ENCODE measurements at regions not wholly inside any gene's neighbourhood (a gene's known extent, or its start where the extent isn't known, plus 50 kb on each side); places are given as distances from the start of the nearest gene placed in this dataset.

GRCh38 chr13:85469320-85469719, 329.9 kb downstream of the SLITRK6 start:
- no peaks in the 10 kb centered on the region for H3K79me2 ChIP-seq (ENCODE audit: insufficient read depth, low read length)
- ChIA-PET CTCF (no interaction called here), POLR2A (no interaction called here), RAD21 (ENCODE audit: low non-redundant PET in 1 of 2, low total read pairs in 2 of 2, uncharacterized antibody in 2 of 2, unreplicated experiment in 2 of 2) (no interaction called here)
- no peaks in the 10 kb centered on the region for H3K27me3 ChIP-seq (ENCODE audit: insufficient read depth, low read length)
- no peak overlapping the region for H3K4me3 ChIP-seq (replicated peaks in 1 of 2; ENCODE audit: low read depth in 1 of 2, low read length in 2 of 2)
- ATAC-seq (no peak), DNase-seq (ENCODE audit: low read depth, low spot score) (no peak)
- no peak overlapping the region for H3K9ac ChIP-seq (ENCODE audit: low read length)
- H3K4me1 ChIP-seq (ENCODE audit: control insufficient read depth in 1 of 2, insufficient read depth in 2 of 2, low read length in 2 of 2), result no peaks in the 10 kb centered on the region
- H3K9me2 ChIP-seq (ENCODE audit: insufficient read depth), result no peaks in the 10 kb centered on the region
- peaks cover 0 to 4% of the 10 kb centered on the region in 2 experiments; a peak in 1 of 4 replicates for H3K9me3 ChIP-seq (ENCODE audit: control insufficient read depth in 1 of 2, insufficient read depth in 1 of 2, low read depth in 1 of 2, low read length in 2 of 2)
- no TSS peak for BruUV-seq (replicated peaks)
- no peaks in the 10 kb centered on the region; the same call in 1 of the 2 replicates for H4K20me1 ChIP-seq (ENCODE audit: insufficient read depth)
- H3K36me3 ChIP-seq (ENCODE audit: control insufficient read depth in 1 of 2, insufficient read depth in 2 of 2, low read length in 2 of 2), result no peaks in the 10 kb centered on the region
- intact Hi-C loops (cut with micrococcal nuclease), result no loop called here
- no peak overlapping the region for H3K4me2 ChIP-seq (ENCODE audit: low read length)
- no peak overlapping the region for H3K27ac ChIP-seq (ENCODE audit: low read depth, low read length)
- H2AFZ ChIP-seq (ENCODE audit: low read depth, low read length, poor library complexity, severe bottlenecking), result no peak overlapping the region
- TF ChIP-seq ELF1 (IDR thresholded peaks at IDR 0.05; ENCODE audit: borderline replicate concordance, low read depth) (no peak), RAD21 (IDR thresholded peaks at IDR 0.05; ENCODE audit: low read depth) (no peak), CEBPB (IDR thresholded peaks at IDR 0.05; ENCODE audit: low read depth) (no peak), REST (IDR thresholded peaks at IDR 0.05; ENCODE audit: low read depth) (no peak), EZH2 (IDR thresholded peaks at IDR 0.05) (no peak), YY1 (IDR thresholded peaks at IDR 0.05; ENCODE audit: extremely low read depth, insufficient replicate concordance, low read depth, low read length) (no peak), MAX (IDR thresholded peaks at IDR 0.05) (no peak)

Data from HCT116 (cell line).